Muscle layer of duodenum (tissue), 2 donors: ENCODE measurements at regions not wholly inside any gene's neighbourhood (a gene's known extent, or its start where the extent isn't known, plus 50 kb on each side); places are given as distances from the start of the nearest gene placed in this dataset.
"Not testable (repeated sequence)": the region's sequence is repeated elsewhere in the genome, so short reads cannot be mapped to it uniquely, and the experiment has no call there.

Experiments used
- H3K27ac ChIP-seq: one replicate; pipeline ENCODE4 v1.7.0; 2013; ENCODE audit warnings: mild to moderate bottlenecking, low read length
- H3K27me3 ChIP-seq: one replicate; pipeline ENCODE4 v1.7.0; 2013; ENCODE audit warnings: low read depth, mild to moderate bottlenecking, control low read depth, low read length
- H3K36me3 ChIP-seq, 2 donors: one replicate each; pipeline ENCODE4 v1.7.0; 2013; ENCODE audit warnings: low read length in 2 of 2, control low read depth in 1 of 2, mild to moderate bottlenecking in 1 of 2; ENCODE audit not compliant: insufficient read depth in 2 of 2, control insufficient read depth in 1 of 2
- H3K4me1 ChIP-seq, 2 donors: one replicate each; pipeline ENCODE4 v1.7.0; 2013; ENCODE audit warnings: low read length in 2 of 2, mild to moderate bottlenecking in 2 of 2, control low read depth in 1 of 2, moderate library complexity in 1 of 2; ENCODE audit not compliant: insufficient read depth in 2 of 2, control insufficient read depth in 1 of 2
- H3K4me3 ChIP-seq, 2 donors: one replicate each; pipeline ENCODE4 v1.7.0; 2013; ENCODE audit warnings: low read length in 2 of 2, low read depth in 1 of 2, mild to moderate bottlenecking in 1 of 2
- H3K9me3 ChIP-seq, 2 donors: one replicate each; pipeline ENCODE4 v1.7.0; 2013; ENCODE audit warnings: low read length in 2 of 2, control low read depth in 1 of 2, mild to moderate bottlenecking in 1 of 2; ENCODE audit not compliant: control insufficient read depth in 1 of 2
- donor health status: healthy.

DNA sequence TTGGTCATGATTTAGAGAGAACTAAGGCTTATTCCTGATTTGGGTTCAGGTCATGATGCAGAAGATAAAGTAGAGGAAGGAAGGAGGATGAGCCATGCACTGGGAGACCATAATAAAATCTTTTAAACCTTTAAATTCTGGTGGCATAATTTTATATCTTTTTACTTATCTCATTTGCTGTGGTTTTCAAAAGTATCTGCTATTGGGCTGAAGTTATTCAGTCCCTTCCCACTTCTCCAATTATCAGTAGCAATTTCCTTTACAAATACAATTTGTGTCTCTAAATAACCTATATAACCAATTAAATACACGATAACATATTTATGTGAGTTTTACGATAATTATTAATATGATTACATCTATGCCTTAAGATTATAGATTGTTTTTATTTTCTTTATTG is 194.8 kb upstream of the SLC8A1 start:
- H3K9me3 ChIP-seq: no peaks in the 10 kb centered on the region
- no peaks in the 10 kb centered on the region for H3K27me3 ChIP-seq
- no peaks in the 10 kb centered on the region for H3K36me3 ChIP-seq
- no peak overlapping the region for H3K27ac ChIP-seq
- no peak overlapping the region for H3K4me3 ChIP-seq
- H3K4me1 ChIP-seq: no peaks in the 10 kb centered on the region

DNA sequence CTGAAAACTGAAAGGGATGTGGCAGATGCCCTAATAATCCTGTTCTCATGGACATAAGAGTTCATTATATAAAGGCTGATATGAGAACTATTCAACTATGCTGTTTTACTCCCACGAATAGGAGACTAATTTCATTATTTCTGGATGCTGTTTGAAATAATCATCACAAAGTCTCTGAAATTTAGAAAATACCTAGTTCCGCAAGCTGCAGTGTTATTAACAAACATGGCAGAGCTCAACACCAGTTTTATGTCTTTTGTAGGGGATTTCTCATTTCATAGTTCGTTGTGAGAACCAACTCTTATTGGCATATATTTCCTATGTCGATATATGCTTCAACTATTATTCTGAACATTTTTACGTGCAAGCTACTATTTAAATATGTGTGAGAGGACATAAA is 200.3 kb upstream of the SLC8A1 start:
- Histone ChIP-seq H3K27me3 (no peaks in the 10 kb centered on the region), H3K4me3 (no peak overlapping the region), H3K4me1 (no peaks in the 10 kb centered on the region), H3K27ac (no peak overlapping the region), H3K9me3 (no peaks in the 10 kb centered on the region), H3K36me3 (no peaks in the 10 kb centered on the region)

- no peaks in the 10 kb centered on the region for H3K27me3 ChIP-seq
- H3K27ac ChIP-seq: no peak overlapping the region
- H3K4me3 ChIP-seq: no peak overlapping the region
- H3K9me3 ChIP-seq: no peaks in the 10 kb centered on the region
- H3K36me3 ChIP-seq: no peaks in the 10 kb centered on the region
- no peaks in the 10 kb centered on the region for H3K4me1 ChIP-seq
These were observed 201.9 kb upstream of the SLC8A1 start for GRCh38 chr2:40653829-40654228.

GRCh38 chr2:40654346-40654745 is 202.5 kb upstream of the SLC8A1 start:
- Histone ChIP-seq H3K27ac (no peak overlapping the region), H3K27me3 (no peaks in the 10 kb centered on the region), H3K9me3 (no peaks in the 10 kb centered on the region), H3K4me3 (no peak overlapping the region), H3K36me3 (no peaks in the 10 kb centered on the region), H3K4me1 (no peaks in the 10 kb centered on the region)

DNA sequence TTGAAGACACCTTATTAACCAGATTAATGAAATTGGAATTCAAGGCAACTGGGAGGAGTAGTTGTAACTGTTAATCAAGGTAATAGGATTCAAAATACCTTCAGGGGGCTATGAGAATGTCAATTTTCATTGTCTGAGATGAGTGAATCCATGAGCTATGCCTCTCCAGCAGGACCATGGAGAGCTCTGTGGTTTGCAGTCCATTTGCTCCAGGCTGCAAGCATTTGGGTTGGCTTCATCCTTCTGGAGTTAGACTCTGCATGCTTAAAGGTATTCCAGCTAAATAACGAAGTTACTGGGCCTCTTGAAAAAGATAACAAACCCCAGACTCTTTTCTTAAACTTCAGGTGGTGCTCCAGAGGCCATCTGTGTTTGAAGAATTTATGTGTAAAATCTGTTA is 207.1 kb upstream of the SLC8A1 start:
- Histone ChIP-seq H3K4me3 (no peak overlapping the region), H3K36me3 (no peaks in the 10 kb centered on the region), H3K27ac (no peak overlapping the region), H3K27me3 (no peaks in the 10 kb centered on the region), H3K9me3 (no peaks in the 10 kb centered on the region), H3K4me1 (no peaks in the 10 kb centered on the region)

DNA sequence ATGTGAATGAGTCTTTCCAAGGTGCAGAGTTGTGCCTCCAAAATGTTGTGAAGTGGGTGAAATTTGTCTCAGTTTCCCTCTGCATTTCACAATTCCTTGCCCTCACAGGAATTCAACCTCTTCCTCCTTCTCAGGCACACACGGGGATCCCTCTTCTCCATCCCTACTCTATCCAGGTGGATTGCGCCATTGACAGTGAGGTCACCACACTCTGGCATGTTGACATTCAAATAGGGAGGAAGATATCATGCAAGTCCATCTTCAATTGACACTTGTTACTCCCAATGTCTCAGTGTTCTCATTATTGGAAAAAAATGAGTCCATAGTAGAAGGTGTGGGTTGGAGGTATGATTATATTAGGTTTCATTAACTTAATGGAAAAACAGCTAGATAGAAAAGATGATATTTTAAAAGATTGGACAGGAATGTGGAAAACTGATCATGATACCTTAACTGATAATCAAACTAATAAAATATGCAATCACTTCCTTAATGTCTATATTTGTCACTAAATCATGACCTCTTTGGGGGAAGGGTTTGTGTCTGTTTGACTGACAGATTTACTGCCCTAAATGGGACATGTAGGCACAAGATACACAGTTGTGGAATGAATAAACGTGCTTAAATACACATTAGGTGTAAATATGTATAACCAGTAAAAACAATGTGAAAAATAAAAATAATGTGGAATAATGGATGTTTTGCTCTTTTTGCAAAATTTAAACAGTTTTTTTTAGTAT is 213.8 kb upstream of the SLC8A1 start:
- Histone ChIP-seq H3K27me3 (no peaks in the 10 kb centered on the region), H3K27ac (no peak overlapping the region), H3K4me3 (no peak overlapping the region), H3K36me3 (no peaks in the 10 kb centered on the region), H3K4me1 (no peaks in the 10 kb centered on the region), H3K9me3 (no peaks in the 10 kb centered on the region)

DNA sequence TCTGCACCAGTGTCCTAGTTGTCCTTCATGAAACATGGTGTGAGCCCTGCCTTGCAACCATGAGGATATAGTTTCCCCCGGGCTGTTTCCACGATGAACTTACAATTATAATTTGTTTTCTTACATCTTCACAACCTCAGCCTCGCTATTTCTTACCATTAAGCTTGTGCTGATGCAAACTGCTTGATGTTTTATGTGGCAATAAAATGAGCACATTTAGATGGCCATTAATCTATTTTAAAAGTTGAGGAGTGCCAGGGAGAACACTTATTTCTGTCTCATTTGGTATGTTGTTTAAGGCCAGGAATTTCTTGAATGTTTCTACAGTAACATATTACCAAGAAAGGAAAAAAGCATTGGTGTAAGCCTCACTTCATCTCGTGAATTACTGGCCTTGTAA is 214.5 kb upstream of the SLC8A1 start:
- no peaks in the 10 kb centered on the region for H3K27me3 ChIP-seq
- no peaks in the 10 kb centered on the region for H3K9me3 ChIP-seq
- H3K4me1 ChIP-seq: no peaks in the 10 kb centered on the region
- no peak overlapping the region for H3K27ac ChIP-seq
- H3K36me3 ChIP-seq: no peaks in the 10 kb centered on the region
- H3K4me3 ChIP-seq: no peak overlapping the region

- no peaks in the 10 kb centered on the region for H3K9me3 ChIP-seq
- H3K27me3 ChIP-seq: no peaks in the 10 kb centered on the region
- H3K36me3 ChIP-seq: no peaks in the 10 kb centered on the region
- no peak overlapping the region for H3K27ac ChIP-seq
- H3K4me1 ChIP-seq: no peaks in the 10 kb centered on the region
- H3K4me3 ChIP-seq: no peak overlapping the region
These were observed 216.5 kb upstream of the SLC8A1 start for GRCh38 chr2:40668425-40668824.

DNA sequence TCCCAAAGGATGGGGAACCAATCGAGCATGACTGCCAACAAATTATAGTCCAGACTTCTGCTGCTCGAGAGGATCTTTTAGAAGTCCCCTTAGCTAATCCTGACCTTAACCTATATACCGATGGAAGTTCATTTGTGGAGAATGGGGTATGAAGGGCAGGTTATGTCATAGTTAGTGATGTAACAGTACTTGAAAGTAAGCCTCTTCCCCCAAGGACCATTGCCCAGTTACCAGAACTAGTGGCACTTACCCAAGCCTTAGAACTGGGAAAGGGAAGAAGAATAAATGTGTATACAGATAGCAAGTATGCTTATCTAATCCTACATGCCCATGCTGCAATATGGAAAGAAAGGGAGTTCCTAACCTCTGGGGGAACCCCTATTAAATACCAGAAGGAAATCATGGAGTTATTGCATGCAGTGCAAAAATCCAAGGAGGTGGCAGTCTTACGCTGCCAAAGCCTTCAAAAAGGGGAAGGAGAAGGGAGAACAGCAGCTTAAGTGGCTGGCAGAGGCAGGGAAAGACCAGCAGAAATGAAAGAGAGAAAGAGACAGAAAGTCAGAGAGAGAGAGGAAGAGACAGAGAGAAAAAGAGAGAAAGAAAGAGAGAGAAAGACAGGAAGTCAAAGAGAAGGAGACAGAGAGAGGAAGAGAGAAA is 224.4 kb upstream of the SLC8A1 start:
- not testable (repeated sequence) for H3K4me1 ChIP-seq, H3K36me3 ChIP-seq, H3K27ac ChIP-seq, H3K9me3 ChIP-seq, H3K4me3 ChIP-seq, H3K27me3 ChIP-seq

- no peaks in the 10 kb centered on the region for H3K27me3 ChIP-seq
- H3K4me1 ChIP-seq: no peaks in the 10 kb centered on the region
- peaks cover 0 to 3% of the 10 kb centered on the region in 2 donors for H3K9me3 ChIP-seq
- H3K36me3 ChIP-seq: no peaks in the 10 kb centered on the region
- H3K27ac ChIP-seq: no peak overlapping the region
- H3K4me3 ChIP-seq: peak overlapping the region in 1 of 2 donors; percentile 56
These were observed 228.7 kb upstream of the SLC8A1 start for GRCh38 chr2:40680547-40680946.

GRCh38 chr2:40690036-40690435 is 238.1 kb upstream of the SLC8A1 start:
- Histone ChIP-seq H3K27ac (no peak overlapping the region), H3K4me3 (no peak overlapping the region), H3K36me3 (no peaks in the 10 kb centered on the region), H3K4me1 (no peaks in the 10 kb centered on the region), H3K27me3 (no peaks in the 10 kb centered on the region), H3K9me3 (no peaks in the 10 kb centered on the region)

GRCh38 chr2:40690525-40690924 is 238.6 kb upstream of the SLC8A1 start:
- H3K36me3 ChIP-seq: no peaks in the 10 kb centered on the region
- no peak overlapping the region for H3K4me3 ChIP-seq
- H3K27ac ChIP-seq: no peak overlapping the region
- H3K27me3 ChIP-seq: no peaks in the 10 kb centered on the region
- H3K9me3 ChIP-seq: no peaks in the 10 kb centered on the region
- no peaks in the 10 kb centered on the region for H3K4me1 ChIP-seq
